ENCODE measurements at regions not wholly inside any gene's neighbourhood (a gene's known extent, or its start where the extent isn't known, plus 50 kb on each side); places are given as distances from the start of the nearest gene placed in this dataset.

- DNase-seq (ENCODE audit: low spot score), result no peak
- Histone ChIP-seq H3K9ac (ENCODE audit: low read depth in 1 of 2, low read length in 2 of 2) (no peak overlapping the region), H3K4me1 (ENCODE audit: control insufficient read depth in 4 of 4, insufficient read depth in 4 of 4, low read length in 3 of 4) (no peaks in the 10 kb centered on the region), H3K27me3 (ENCODE audit: control insufficient read depth in 4 of 4, insufficient read depth in 4 of 4, low read length in 3 of 4) (peaks cover 0 to 4% (median under 1%) of the 10 kb centered on the region in 4 donors), H3K9me3 (ENCODE audit: control insufficient read depth in 4 of 4, low read length in 3 of 4) (no peaks in the 10 kb centered on the region), H3K27ac (ENCODE audit: low read depth in 1 of 2, low read length in 2 of 2) (no peak overlapping the region), H3K4me3 (ENCODE audit: low read depth in 1 of 3, low read length in 3 of 3) (no peak overlapping the region), H3K36me3 (ENCODE audit: control insufficient read depth in 4 of 4, insufficient read depth in 3 of 4, low read depth in 1 of 4, low read length in 3 of 4) (no peaks in the 10 kb centered on the region)
- TF ChIP-seq FOXA1 (IDR thresholded peaks at IDR 0.05) (no peak), RAD21 (IDR thresholded peaks at IDR 0.05) (no peak), SP1 (IDR thresholded peaks at IDR 0.05) (no peak), FOXA2 (IDR thresholded peaks at IDR 0.05) (no peak), ATF3 (IDR thresholded peaks at IDR 0.05) (no peak), CTCF (IDR thresholded peaks at IDR 0.05; ENCODE audit: low read depth, low read length, missing input control) (no peak), YY1 (IDR thresholded peaks at IDR 0.05) (no peak), HNF4A (conservative IDR thresholded peaks at IDR 0.05) (no peak), HNF4G (IDR thresholded peaks at IDR 0.05) (no peak), MAX (IDR thresholded peaks at IDR 0.05) (no peak), JUND (IDR thresholded peaks at IDR 0.05) (no peak), REST (IDR thresholded peaks at IDR 0.05) (no peak), RXRA (IDR thresholded peaks at IDR 0.05) (no peak)
- WGBS, result 58% methylated on average over 6 of the region's 6 CpGs
Observed at GRCh38 chr10:128316121-128316726, 190.0 kb upstream of the MKI67 start.

GRCh38 chr10:128316925-128317324 lies 190.7 kb upstream of the MKI67 start:
- WGBS, result 81% methylated on average over 7 of the region's 7 CpGs

More at GRCh38 chr10:128316925-128317324, 190.7 kb upstream of the MKI67 start:
- DNase-seq (ENCODE audit: low spot score), result no peak
- no peaks in the 10 kb centered on the region for H3K4me1 ChIP-seq (ENCODE audit: control insufficient read depth in 4 of 4, insufficient read depth in 4 of 4, low read length in 3 of 4)
- H3K9me3 ChIP-seq (ENCODE audit: control insufficient read depth in 4 of 4, low read length in 3 of 4), result no peaks in the 10 kb centered on the region
- no peak overlapping the region for H3K4me3 ChIP-seq (ENCODE audit: low read depth in 1 of 3, low read length in 3 of 3)
- H3K9ac ChIP-seq (ENCODE audit: low read depth in 1 of 2, low read length in 2 of 2), result no peak overlapping the region
- peaks cover 0 to 2% (median under 1%) of the 10 kb centered on the region in 4 donors for H3K27me3 ChIP-seq (ENCODE audit: control insufficient read depth in 4 of 4, insufficient read depth in 4 of 4, low read length in 3 of 4)
- no peak overlapping the region for H3K27ac ChIP-seq (ENCODE audit: low read depth in 1 of 2, low read length in 2 of 2)
- H3K36me3 ChIP-seq (ENCODE audit: control insufficient read depth in 4 of 4, insufficient read depth in 3 of 4, low read depth in 1 of 4, low read length in 3 of 4), result no peaks in the 10 kb centered on the region
- TF ChIP-seq JUND (IDR thresholded peaks at IDR 0.05) (no peak), YY1 (IDR thresholded peaks at IDR 0.05) (no peak), HNF4A (conservative IDR thresholded peaks at IDR 0.05) (no peak)

Measured in liver (tissue), 8 donors.